ENCODE measurements at regions not wholly inside any gene's neighbourhood (a gene's known extent, or its start where the extent isn't known, plus 50 kb on each side); places are given as distances from the start of the nearest gene placed in this dataset.

DNA sequence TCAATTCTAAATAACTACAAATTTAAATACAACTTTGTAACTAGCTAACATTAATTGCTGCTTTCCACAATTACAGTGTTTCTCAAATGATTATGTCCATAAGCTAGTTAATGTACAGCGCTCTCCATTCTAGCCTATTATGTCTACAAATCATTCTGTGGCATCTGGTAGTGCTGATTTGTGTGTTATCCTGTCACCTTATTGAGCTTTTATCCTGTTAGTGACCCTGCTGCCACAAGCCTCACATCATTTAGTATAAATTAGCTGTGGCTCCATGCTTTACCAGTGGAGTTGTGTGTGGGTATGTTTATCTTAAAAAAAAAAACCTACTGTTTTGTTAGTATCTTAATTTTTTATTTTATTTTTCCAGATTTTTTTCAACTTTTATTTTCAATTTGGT, 112.6 kb upstream of the PJA2 start:
- TF ChIP-seq, protein P1, sequence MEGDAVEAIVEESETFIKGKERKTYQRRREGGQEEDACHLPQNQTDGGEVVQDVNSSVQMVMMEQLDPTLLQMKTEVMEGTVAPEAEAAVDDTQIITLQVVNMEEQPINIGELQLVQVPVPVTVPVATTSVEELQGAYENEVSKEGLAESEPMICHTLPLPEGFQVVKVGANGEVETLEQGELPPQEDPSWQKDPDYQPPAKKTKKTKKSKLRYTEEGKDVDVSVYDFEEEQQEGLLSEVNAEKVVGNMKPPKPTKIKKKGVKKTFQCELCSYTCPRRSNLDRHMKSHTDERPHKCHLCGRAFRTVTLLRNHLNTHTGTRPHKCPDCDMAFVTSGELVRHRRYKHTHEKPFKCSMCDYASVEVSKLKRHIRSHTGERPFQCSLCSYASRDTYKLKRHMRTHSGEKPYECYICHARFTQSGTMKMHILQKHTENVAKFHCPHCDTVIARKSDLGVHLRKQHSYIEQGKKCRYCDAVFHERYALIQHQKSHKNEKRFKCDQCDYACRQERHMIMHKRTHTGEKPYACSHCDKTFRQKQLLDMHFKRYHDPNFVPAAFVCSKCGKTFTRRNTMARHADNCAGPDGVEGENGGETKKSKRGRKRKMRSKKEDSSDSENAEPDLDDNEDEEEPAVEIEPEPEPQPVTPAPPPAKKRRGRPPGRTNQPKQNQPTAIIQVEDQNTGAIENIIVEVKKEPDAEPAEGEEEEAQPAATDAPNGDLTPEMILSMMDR (IDR thresholded peaks at IDR 0.05; ENCODE audit: low read depth, low read length, poor library complexity, severe bottlenecking): no peak
- TF ChIP-seq EZH2phosphoT487 (IDR thresholded peaks at IDR 0.05; ENCODE audit: borderline replicate concordance, low read length): no peak

Data from DOHH2 (cell line).